Neural progenitor cell (in vitro differentiated cells): ENCODE measurements at regions not wholly inside any gene's neighbourhood (a gene's known extent, or its start where the extent isn't known, plus 50 kb on each side); places are given as distances from the start of the nearest gene placed in this dataset.

Experiments
- DNase-seq: peaks from one replicate; pipeline ENCODE4 v3.0.0-alpha.2; 2016; ENCODE audit warnings: low spot score
- H2AFZ ChIP-seq: fragments of 200-600 bp; sonication (generic); replicated peaks from 2 replicates; pipeline ENCODE4 v1.6.1; 2016; ENCODE audit warnings: antibody characterized with exemption
- H3F3A ChIP-seq: fragments of 200-600 bp; sonication (generic); 2 replicates; pipeline ENCODE4 v1.6.1; 2016; ENCODE audit warnings: antibody characterized with exemption, low read depth
- H3K27ac ChIP-seq: fragments of 200-600 bp; sonication (generic); 2 replicates; pipeline ENCODE4 v1.5.1; 2016; ENCODE audit warnings: mild to moderate bottlenecking
- H3K27me3 ChIP-seq: fragments of 200-600 bp; sonication (generic); 2 replicates; pipeline ENCODE4 v1.6.1; 2016; ENCODE audit warnings: mild to moderate bottlenecking, moderate library complexity
- H3K36me3 ChIP-seq: fragments of 200-600 bp; sonication (generic); 2 replicates; pipeline ENCODE4 v1.5.1; 2016
- H3K4me1 ChIP-seq: fragments of 200-600 bp; sonication (generic); 2 replicates; pipeline ENCODE4 v1.6.1; 2016; ENCODE audit warnings: mixed run types
- H3K4me2 ChIP-seq: fragments of 200-600 bp; sonication (generic); 2 replicates; pipeline ENCODE4 v1.6.1; 2016
- H3K4me3 ChIP-seq: fragments of 200-600 bp; sonication (generic); 2 replicates; pipeline ENCODE4 v1.5.1; 2016
- H3K79me2 ChIP-seq: fragments of 200-600 bp; sonication (generic); 2 replicates; pipeline ENCODE4 v1.6.1; 2016; ENCODE audit warnings: low read depth
- H3K9ac ChIP-seq: fragments of 200-600 bp; sonication (generic); 2 replicates; pipeline ENCODE4 v1.6.1; 2016
- H3K9me3 ChIP-seq: fragments of 200-600 bp; sonication (generic); 2 replicates; pipeline ENCODE4 v1.5.1; 2016; ENCODE audit warnings: low read depth
- H4K20me1 ChIP-seq: fragments of 200-600 bp; sonication (generic); 2 replicates; pipeline ENCODE4 v1.6.1; 2016; ENCODE audit warnings: low read depth
- H3K27ac Mint-ChIP-seq: 3 replicates; pipeline ENCODE4 v1.8.0; 2021; ENCODE audit warnings: mixed read lengths
- H3K27me3 Mint-ChIP-seq: 2 replicates; pipeline ENCODE4 v1.8.0; 2022; ENCODE audit warnings: low read depth, mild to moderate bottlenecking, inconsistent platforms, moderate library complexity, mixed read lengths; ENCODE audit not compliant: insufficient read depth
- H3K36me3 Mint-ChIP-seq: 3 replicates; pipeline ENCODE4 v1.8.0; 2021; ENCODE audit warnings: mixed read lengths
- H3K4me1 Mint-ChIP-seq: 3 replicates; pipeline ENCODE4 v1.8.0; 2021; ENCODE audit warnings: mixed read lengths
- H3K4me3 Mint-ChIP-seq: 3 replicates; pipeline ENCODE4 v1.8.0; 2021; ENCODE audit warnings: mild to moderate bottlenecking, moderate library complexity, mixed read lengths
- H3K9me3 Mint-ChIP-seq: 3 replicates; pipeline ENCODE4 v1.8.0; 2020; ENCODE audit warnings: mixed read lengths
- EZH2 ChIP-seq: fragments of 200-600 bp; sonication (generic); IDR thresholded peaks from 2 replicates; pipeline ENCODE4 v1.6.1; 2017; ENCODE audit warnings: antibody characterized with exemption, mild to moderate bottlenecking, moderate library complexity
- EZH2phosphoT487 ChIP-seq: fragments of 200-600 bp; sonication (generic); IDR thresholded peaks from 2 replicates; pipeline ENCODE4 v1.6.1; 2017; ENCODE audit warnings: antibody characterized with exemption
- TF ChIP-seq, protein P1 (sequence below): fragments of 200-600 bp; sonication (generic); IDR thresholded peaks from 2 replicates; pipeline ENCODE4 v1.5.1; 2017; ENCODE audit warnings: antibody characterized with exemption, mild to moderate bottlenecking

DNA sequence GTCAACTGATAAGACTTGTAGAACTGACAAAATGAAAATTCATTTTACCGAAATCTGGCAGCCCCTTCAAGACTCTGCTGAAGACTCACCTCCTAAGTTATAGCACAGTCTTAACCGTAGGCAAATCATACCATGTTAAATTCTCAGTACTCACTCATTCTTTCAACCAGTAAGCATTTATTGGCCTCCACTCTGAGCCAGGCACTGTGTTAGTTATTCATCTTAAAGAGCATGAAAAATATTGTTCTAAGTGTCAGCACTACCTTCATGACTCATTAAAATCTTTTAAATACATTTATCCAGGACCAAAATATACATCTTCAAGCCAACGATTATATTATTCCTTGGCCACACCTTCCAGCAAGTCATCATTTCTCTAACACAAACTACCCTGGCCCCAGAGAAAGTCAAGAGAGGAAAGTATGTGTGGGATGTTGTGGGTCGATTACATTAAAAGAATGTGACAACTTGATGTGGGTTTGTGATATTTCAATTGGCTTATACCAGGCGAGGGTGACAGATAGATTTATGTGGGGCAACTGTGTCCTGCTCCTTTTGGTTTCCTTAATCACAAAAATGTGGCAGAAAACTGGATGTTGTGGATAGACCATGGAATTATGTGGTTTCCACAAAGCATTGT is 55.0 kb downstream of the TMEM30B start:
- Histone ChIP-seq H3K4me1 (peaks cover 18% of the 10 kb centered on the region), H3K9ac (no peak overlapping the region), H2AFZ (no peak overlapping the region), H3K36me3 (no peaks in the 10 kb centered on the region), H3K9me3 (no peaks in the 10 kb centered on the region), H4K20me1 (no peaks in the 10 kb centered on the region), H3F3A (no peaks in the 10 kb centered on the region), H3K4me2 (no peak overlapping the region), H3K27ac (no peak overlapping the region), H3K79me2 (no peaks in the 10 kb centered on the region), H3K4me3 (no peak overlapping the region), H3K27me3 (no peaks in the 10 kb centered on the region)
- H3K4me1 Mint-ChIP-seq: peaks cover 21% of the 10 kb centered on the region
- TF ChIP-seq EZH2: no peak
- TF ChIP-seq, protein P1, sequence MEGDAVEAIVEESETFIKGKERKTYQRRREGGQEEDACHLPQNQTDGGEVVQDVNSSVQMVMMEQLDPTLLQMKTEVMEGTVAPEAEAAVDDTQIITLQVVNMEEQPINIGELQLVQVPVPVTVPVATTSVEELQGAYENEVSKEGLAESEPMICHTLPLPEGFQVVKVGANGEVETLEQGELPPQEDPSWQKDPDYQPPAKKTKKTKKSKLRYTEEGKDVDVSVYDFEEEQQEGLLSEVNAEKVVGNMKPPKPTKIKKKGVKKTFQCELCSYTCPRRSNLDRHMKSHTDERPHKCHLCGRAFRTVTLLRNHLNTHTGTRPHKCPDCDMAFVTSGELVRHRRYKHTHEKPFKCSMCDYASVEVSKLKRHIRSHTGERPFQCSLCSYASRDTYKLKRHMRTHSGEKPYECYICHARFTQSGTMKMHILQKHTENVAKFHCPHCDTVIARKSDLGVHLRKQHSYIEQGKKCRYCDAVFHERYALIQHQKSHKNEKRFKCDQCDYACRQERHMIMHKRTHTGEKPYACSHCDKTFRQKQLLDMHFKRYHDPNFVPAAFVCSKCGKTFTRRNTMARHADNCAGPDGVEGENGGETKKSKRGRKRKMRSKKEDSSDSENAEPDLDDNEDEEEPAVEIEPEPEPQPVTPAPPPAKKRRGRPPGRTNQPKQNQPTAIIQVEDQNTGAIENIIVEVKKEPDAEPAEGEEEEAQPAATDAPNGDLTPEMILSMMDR: no peak
- DNase-seq: no peak
- H3K27ac Mint-ChIP-seq: no peak overlapping the region
- no peaks in the 10 kb centered on the region for H3K36me3 Mint-ChIP-seq
- no peaks in the 10 kb centered on the region for H3K9me3 Mint-ChIP-seq
- no peaks in the 10 kb centered on the region for H3K27me3 Mint-ChIP-seq
- no peak overlapping the region for H3K4me3 Mint-ChIP-seq

- H3K27me3 Mint-ChIP-seq: no peaks in the 10 kb centered on the region
- Histone ChIP-seq H3K4me1 (peaks cover 18% of the 10 kb centered on the region), H4K20me1 (no peaks in the 10 kb centered on the region), H3K79me2 (no peaks in the 10 kb centered on the region), H3K36me3 (no peaks in the 10 kb centered on the region), H3K27me3 (no peaks in the 10 kb centered on the region), H3F3A (no peaks in the 10 kb centered on the region), H3K4me2 (no peak overlapping the region), H3K9ac (no peak overlapping the region), H3K4me3 (no peak overlapping the region), H3K9me3 (no peaks in the 10 kb centered on the region), H3K27ac (no peak overlapping the region), H2AFZ (no peak overlapping the region)
- H3K9me3 Mint-ChIP-seq: no peaks in the 10 kb centered on the region
- DNase-seq: no peak
- H3K27ac Mint-ChIP-seq: no peak overlapping the region
- H3K36me3 Mint-ChIP-seq: no peaks in the 10 kb centered on the region
- no peak for TF ChIP-seq EZH2
- TF ChIP-seq EZH2phosphoT487: no peak
- TF ChIP-seq, protein P1: no peak
- peaks cover 16% of the 10 kb centered on the region for H3K4me1 Mint-ChIP-seq
- no peak overlapping the region for H3K4me3 Mint-ChIP-seq
Measured at GRCh38 chr14:61225344-61225743, 55.8 kb downstream of the TMEM30B start.

DNA sequence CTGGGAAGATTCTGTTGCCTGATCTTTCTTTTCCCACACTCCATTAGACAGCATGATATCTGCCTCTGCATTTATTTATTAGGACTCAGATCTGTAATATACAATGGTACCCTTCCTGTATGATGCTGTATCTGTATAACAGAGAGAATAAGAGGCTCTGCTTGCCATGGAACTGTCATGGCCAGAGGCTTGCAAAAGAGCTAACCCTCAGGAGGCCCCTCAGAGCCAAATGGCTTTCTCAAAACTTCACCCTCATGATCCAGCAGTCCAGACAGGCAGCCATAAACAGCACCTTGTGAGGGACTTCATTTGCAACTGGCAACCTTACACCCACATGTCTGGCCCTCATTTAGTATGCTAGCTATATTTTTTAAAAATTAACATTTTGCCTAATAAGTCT is 57.6 kb downstream of the TMEM30B start:
- no peaks in the 10 kb centered on the region for H3K36me3 Mint-ChIP-seq
- no peak for DNase-seq
- no peak overlapping the region for H3K27ac ChIP-seq
- no peak overlapping the region for H3K27ac Mint-ChIP-seq
- H3K27me3 ChIP-seq: no peaks in the 10 kb centered on the region
- no peaks in the 10 kb centered on the region for H3F3A ChIP-seq
- no peaks in the 10 kb centered on the region for H3K9me3 Mint-ChIP-seq
- H3K36me3 ChIP-seq: no peaks in the 10 kb centered on the region
- no peak overlapping the region for H2AFZ ChIP-seq
- peaks cover 15% of the 10 kb centered on the region for H3K4me1 Mint-ChIP-seq
- no peaks in the 10 kb centered on the region for H4K20me1 ChIP-seq
- TF ChIP-seq EZH2phosphoT487: no peak
- no peak for TF ChIP-seq EZH2
- TF ChIP-seq, protein P1: no peak
- no peak overlapping the region for H3K4me3 ChIP-seq
- no peaks in the 10 kb centered on the region for H3K79me2 ChIP-seq
- H3K4me1 ChIP-seq: peaks cover 20% of the 10 kb centered on the region
- no peak overlapping the region for H3K4me3 Mint-ChIP-seq
- no peaks in the 10 kb centered on the region for H3K27me3 Mint-ChIP-seq
- H3K4me2 ChIP-seq: no peak overlapping the region
- no peak overlapping the region for H3K9ac ChIP-seq
- H3K9me3 ChIP-seq: no peaks in the 10 kb centered on the region
